Body of pancreas (tissue), 4 donors: ENCODE measurements at regions not wholly inside any gene's neighbourhood (a gene's known extent, or its start where the extent isn't known, plus 50 kb on each side); places are given as distances from the start of the nearest gene placed in this dataset.

Experiments used
- POLR2A ChIP-seq, 3 donors: fragments of 450-650 bp; IDR thresholded peaks; one replicate each; pipeline ENCODE4 v1.6.1; 2016; ENCODE audit warnings: antibody characterized with exemption in 3 of 3, mild to moderate bottlenecking in 2 of 3
- TF ChIP-seq, protein P1 (sequence below), 7 experiments: fragments of 450-650 bp in 4 of 7; fragments of 200-600 bp in 3 of 7; sonication (generic) in 3 of 7; IDR thresholded peaks; one replicate each; pipeline ENCODE4 v1.5.1; 2016 to 2019; ENCODE audit warnings: antibody characterized with exemption in 7 of 7

DNA sequence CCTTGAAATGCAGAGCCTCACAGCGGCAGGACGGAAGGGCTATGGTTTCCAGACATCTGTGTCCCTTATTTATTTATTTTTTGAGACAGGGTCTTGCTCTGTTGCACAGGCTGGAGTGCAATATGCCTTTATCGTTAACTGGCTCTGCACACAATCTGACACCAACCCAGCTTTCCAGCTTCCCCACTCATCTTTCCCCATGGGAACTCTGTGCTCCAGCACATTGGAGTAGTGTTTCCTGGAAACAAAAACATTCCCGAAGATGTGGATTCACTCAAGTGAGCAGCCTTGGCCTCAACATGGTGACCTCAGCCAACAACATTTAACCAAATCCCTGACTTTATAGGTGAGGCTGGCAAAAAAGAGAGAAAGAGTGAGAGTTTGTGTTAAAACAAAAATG lies 307.1 kb downstream of the TMEM114 start:
- TF ChIP-seq, protein P1, sequence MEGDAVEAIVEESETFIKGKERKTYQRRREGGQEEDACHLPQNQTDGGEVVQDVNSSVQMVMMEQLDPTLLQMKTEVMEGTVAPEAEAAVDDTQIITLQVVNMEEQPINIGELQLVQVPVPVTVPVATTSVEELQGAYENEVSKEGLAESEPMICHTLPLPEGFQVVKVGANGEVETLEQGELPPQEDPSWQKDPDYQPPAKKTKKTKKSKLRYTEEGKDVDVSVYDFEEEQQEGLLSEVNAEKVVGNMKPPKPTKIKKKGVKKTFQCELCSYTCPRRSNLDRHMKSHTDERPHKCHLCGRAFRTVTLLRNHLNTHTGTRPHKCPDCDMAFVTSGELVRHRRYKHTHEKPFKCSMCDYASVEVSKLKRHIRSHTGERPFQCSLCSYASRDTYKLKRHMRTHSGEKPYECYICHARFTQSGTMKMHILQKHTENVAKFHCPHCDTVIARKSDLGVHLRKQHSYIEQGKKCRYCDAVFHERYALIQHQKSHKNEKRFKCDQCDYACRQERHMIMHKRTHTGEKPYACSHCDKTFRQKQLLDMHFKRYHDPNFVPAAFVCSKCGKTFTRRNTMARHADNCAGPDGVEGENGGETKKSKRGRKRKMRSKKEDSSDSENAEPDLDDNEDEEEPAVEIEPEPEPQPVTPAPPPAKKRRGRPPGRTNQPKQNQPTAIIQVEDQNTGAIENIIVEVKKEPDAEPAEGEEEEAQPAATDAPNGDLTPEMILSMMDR (IDR thresholded peaks at IDR 0.05): no peak
- TF ChIP-seq POLR2A (IDR thresholded peaks at IDR 0.05): no peak
